ENCODE measurements at regions not wholly inside any gene's neighbourhood (a gene's known extent, or its start where the extent isn't known, plus 50 kb on each side); places are given as distances from the start of the nearest gene placed in this dataset.

DNA sequence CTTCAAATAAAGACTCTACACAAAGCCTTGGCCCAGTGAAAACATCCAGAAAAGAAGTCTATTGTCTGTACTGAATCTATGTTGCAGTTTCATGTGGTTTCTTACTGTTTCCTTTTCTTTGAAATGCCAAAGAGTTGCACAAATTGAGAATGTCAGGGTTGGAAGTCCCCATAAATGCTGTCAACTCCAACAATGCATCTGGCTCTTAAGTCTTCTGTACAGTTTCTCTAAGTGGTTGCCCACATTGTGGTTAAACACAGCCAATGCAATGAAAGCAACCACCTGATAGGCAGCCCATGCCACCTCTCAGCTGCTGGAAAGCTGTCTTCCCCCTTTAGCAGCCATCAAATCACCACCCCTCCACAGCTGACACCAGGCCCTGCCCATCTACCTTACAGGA, 67.2 kb upstream of the C1GALT1C1 start:
- TF ChIP-seq, protein P1, sequence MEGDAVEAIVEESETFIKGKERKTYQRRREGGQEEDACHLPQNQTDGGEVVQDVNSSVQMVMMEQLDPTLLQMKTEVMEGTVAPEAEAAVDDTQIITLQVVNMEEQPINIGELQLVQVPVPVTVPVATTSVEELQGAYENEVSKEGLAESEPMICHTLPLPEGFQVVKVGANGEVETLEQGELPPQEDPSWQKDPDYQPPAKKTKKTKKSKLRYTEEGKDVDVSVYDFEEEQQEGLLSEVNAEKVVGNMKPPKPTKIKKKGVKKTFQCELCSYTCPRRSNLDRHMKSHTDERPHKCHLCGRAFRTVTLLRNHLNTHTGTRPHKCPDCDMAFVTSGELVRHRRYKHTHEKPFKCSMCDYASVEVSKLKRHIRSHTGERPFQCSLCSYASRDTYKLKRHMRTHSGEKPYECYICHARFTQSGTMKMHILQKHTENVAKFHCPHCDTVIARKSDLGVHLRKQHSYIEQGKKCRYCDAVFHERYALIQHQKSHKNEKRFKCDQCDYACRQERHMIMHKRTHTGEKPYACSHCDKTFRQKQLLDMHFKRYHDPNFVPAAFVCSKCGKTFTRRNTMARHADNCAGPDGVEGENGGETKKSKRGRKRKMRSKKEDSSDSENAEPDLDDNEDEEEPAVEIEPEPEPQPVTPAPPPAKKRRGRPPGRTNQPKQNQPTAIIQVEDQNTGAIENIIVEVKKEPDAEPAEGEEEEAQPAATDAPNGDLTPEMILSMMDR (IDR thresholded peaks at IDR 0.05; ENCODE audit: borderline replicate concordance, control extremely low read depth, extremely low read depth, insufficient read depth, missing control alignments), result no peak
- in situ Hi-C loops (cut with MboI; ENCODE audit: low sequenced_read_pairs, unreplicated experiment), result no loop called here
- peak; percentile 7 for DNase-seq (ENCODE audit: low spot score)

DNA sequence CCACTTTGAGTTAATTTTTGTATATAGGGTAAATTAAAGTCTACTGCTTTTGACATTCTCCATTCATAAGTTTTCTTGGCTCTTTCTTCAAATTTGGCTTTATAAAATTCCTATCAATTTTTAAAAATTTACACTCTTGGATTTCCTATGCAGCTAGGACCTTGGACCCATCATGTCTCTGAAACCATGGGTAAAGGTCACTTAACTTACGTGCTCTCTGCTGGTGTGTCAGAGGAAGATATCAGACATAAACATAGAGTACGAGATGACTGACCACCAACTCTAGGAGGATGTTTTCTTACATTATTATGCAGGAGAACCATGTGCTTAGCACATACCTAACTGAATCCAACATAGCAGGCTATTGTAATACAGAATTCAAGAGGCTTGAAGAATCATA, 62.5 kb upstream of the C1GALT1C1 start:
- DNase-seq (ENCODE audit: low spot score), result no peak
- in situ Hi-C loops (cut with MboI; ENCODE audit: low sequenced_read_pairs, unreplicated experiment), result no loop called here
- TF ChIP-seq, protein P1 (IDR thresholded peaks at IDR 0.05; ENCODE audit: borderline replicate concordance, control extremely low read depth, extremely low read depth, insufficient read depth, missing control alignments), result no peak

DNA sequence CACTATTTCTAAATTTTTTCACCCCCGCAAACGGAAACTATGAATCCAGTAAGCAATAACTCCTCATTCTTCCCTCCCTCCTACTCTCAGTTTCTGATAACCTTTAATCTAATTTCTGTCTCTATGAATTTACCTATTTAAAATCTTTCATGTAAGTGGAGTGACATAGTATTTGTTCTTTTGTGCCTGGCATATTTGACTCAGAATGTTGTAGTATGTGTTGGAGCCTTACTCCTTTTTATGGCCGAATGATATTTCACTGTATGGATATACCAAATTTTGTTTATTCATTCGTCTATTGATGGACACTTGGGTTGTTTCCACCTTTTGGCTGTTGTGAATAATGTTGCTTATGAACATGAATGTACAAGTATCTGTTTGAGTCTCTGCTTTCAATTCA, 61.1 kb upstream of the C1GALT1C1 start:
- in situ Hi-C loops (cut with MboI; ENCODE audit: low sequenced_read_pairs, unreplicated experiment), result no loop called here
- no peak for DNase-seq (ENCODE audit: low spot score)
- TF ChIP-seq, protein P1 (IDR thresholded peaks at IDR 0.05; ENCODE audit: borderline replicate concordance, control extremely low read depth, extremely low read depth, insufficient read depth, missing control alignments), result no peak

DNA sequence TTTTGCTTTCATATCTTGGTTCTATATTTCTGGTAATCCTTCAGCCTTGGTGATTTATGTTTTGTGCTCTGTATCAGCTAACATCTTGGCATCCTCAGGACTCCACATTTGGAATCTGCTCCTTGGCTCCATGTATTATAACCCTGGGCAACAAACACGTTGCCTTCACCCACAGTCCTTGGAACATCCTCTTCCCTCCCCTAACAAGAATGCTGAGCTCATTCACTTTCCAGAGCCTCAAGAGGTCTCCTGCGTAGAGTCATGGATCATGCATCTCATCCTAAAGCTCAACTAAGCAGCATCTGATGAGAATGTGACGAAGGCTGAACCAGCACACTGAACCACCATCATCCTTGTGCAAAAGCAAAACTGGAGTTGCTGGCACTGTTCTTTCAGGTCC, 60.5 kb upstream of the C1GALT1C1 start:
- TF ChIP-seq, protein P1 (IDR thresholded peaks at IDR 0.05; ENCODE audit: borderline replicate concordance, control extremely low read depth, extremely low read depth, insufficient read depth, missing control alignments), result no peak
- in situ Hi-C loops (cut with MboI; ENCODE audit: low sequenced_read_pairs, unreplicated experiment), result no loop called here
- DNase-seq (ENCODE audit: low spot score), result no peak

DNA sequence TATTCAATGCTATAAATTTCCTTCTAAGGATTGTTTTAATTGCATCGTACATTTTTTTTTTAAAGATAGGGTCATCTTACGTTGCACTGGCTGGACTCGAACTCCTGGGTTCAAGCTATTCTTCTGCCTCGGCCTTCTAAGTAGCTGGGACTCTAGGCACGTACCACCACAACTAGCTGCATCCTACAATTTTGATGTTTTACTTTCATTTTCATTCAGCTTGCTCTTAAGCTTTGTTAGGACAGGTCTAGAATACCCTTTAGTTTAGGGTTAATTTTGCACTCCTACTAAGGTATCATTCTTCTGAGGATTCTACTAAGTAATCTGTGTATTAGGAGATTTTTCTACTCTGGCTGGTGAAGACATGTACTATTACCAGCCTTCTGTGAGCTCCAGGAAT, 50.2 kb upstream of the C1GALT1C1 start:
- in situ Hi-C loops (cut with MboI; ENCODE audit: low sequenced_read_pairs, unreplicated experiment), result no loop called here
- TF ChIP-seq, protein P1 (IDR thresholded peaks at IDR 0.05; ENCODE audit: borderline replicate concordance, control extremely low read depth, extremely low read depth, insufficient read depth, missing control alignments), result no peak
- no peak for DNase-seq (ENCODE audit: low spot score)
